ENCODE measurements at regions not wholly inside any gene's neighbourhood (a gene's known extent, or its start where the extent isn't known, plus 50 kb on each side); places are given as distances from the start of the nearest gene placed in this dataset.

DNA sequence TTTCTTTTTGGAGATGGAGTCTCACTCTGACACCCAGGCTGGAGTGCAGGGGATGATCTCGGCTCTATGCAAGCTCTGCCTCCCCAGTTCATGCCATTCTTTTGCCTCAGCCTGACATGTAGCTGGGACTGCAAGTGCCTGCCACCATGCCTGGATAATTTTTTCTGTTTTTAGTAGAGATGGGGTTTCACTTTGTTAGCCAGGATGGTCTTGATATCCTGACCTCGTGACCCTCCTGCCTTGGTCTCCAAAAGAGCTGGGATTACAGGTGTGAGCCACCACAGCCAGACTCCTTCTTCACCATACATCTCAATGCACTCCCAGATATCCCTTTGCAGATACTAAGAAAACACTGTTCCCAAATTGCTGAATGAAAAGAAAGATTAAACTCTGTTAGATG is 224.3 kb downstream of the OR4A5 start:
- Histone ChIP-seq H2BK20ac (ENCODE audit: low read depth, low read length, poor library complexity, severe bottlenecking) (no peak overlapping the region), H3K23ac (ENCODE audit: insufficient read length, low read depth, low read length) (no peak overlapping the region), H4K91ac (ENCODE audit: insufficient read length, low read depth, low read length) (no peak overlapping the region), H3K9me3 (ENCODE audit: control insufficient read depth, low read depth, low read length) (peaks cover 93% of the 10 kb centered on the region), H2BK5ac (ENCODE audit: insufficient read length, low read length) (no peak overlapping the region), H3K18ac (ENCODE audit: insufficient read length, low read depth, low read length) (no peak overlapping the region), H3K79me1 (ENCODE audit: insufficient read depth, low read depth, low read length, poor library complexity, severe bottlenecking) (no peaks in the 10 kb centered on the region), H2AK5ac (ENCODE audit: insufficient read length, low read length) (no peak overlapping the region), H2BK15ac (ENCODE audit: low read depth, low read length) (no peak overlapping the region), H3K4me1 (ENCODE audit: insufficient read depth, low read length) (no peaks in the 10 kb centered on the region), H3K23me2 (ENCODE audit: insufficient read length, low read depth, low read length, poor library complexity, severe bottlenecking) (no peaks in the 10 kb centered on the region), H2BK12ac (ENCODE audit: insufficient read length, low read depth, low read length) (no peak overlapping the region), H3K56ac (ENCODE audit: insufficient read length, low read depth, low read length) (no peak overlapping the region), H4K20me1 (ENCODE audit: control insufficient read depth, insufficient read depth, insufficient read length) (no peaks in the 10 kb centered on the region), H2AFZ (ENCODE audit: low read length) (no peak overlapping the region), H3K14ac (ENCODE audit: insufficient read depth, low read length) (no peak overlapping the region), H3K4ac (ENCODE audit: low read depth, low read length) (no peak overlapping the region), H3K9ac (ENCODE audit: extremely low read depth, insufficient read length, low read length) (no peak overlapping the region), H4K5ac (ENCODE audit: insufficient read length, low read depth, low read length) (no peak overlapping the region), H3K27me3 (ENCODE audit: insufficient read depth, low read length) (no peaks in the 10 kb centered on the region), H3K79me2 (ENCODE audit: insufficient read depth, low read length) (no peaks in the 10 kb centered on the region), H4K8ac (replicated peaks; ENCODE audit: insufficient read length, low read depth, low read length) (no peak overlapping the region), H3K4me2 (ENCODE audit: insufficient read depth, insufficient read length, low read length) (no peak overlapping the region), H3T11ph (ENCODE audit: low read length) (no peak overlapping the region), H2BK120ac (ENCODE audit: low read depth, low read length, poor library complexity, severe bottlenecking) (no peak overlapping the region), H3K27ac (ENCODE audit: insufficient read length, low read depth, low read length) (no peak overlapping the region)
- Mint-ChIP-seq H3K27ac (no peak overlapping the region), H3K9me3 (peaks cover 97 to 100% of the 10 kb centered on the region in 2 experiments), H3K4me1 (no peaks in the 10 kb centered on the region), H3K36me3 (ENCODE audit: insufficient read depth in 1 of 3, low read depth in 3 of 3) (peaks cover 0 to 39% (median 6%) of the 10 kb centered on the region in 3 experiments; a peak in 6 of 7 replicates), H3K4me3 (no peak overlapping the region), H3K27me3 (ENCODE audit: low read depth) (peaks cover 3% of the 10 kb centered on the region; the same call in 1 of the 2 replicates)
- DNase-seq, result no peak
- TF ChIP-seq CTCF (conservative IDR thresholded peaks at IDR 0.05), result no peak
- WGBS (ENCODE audit: extremely low coverage, insufficient read length, low lambda C conversion rate), result no CpG with 5 or more reads among the region's 2 CpGs
